AG09319 (cell line): ENCODE measurements at regions not wholly inside any gene's neighbourhood (a gene's known extent, or its start where the extent isn't known, plus 50 kb on each side); places are given as distances from the start of the nearest gene placed in this dataset.

Experiments
- DNase-seq: peaks from one replicate; pipeline ENCODE4 v3.0.0-alpha.2; 2010; ENCODE audit warnings: low read depth; ENCODE audit errors: extremely low read depth
- CTCF ChIP-seq: IDR thresholded peaks from 2 replicates; pipeline ENCODE4 v1.5.1; 2011; ENCODE audit warnings: low read depth, mild to moderate bottlenecking, inconsistent platforms, low read length, moderate library complexity

GRCh38 chr12:130081117-130081805 lies 81.0 kb upstream of the FZD10 start:
- DNase-seq, result no peak
- TF ChIP-seq CTCF, result no peak

GRCh38 chr12:130083002-130083401 lies 79.3 kb upstream of the FZD10 start:
- no peak for DNase-seq
- TF ChIP-seq CTCF, result no peak

- TF ChIP-seq CTCF, result no peak
- no peak for DNase-seq
Observed at GRCh38 chr12:130083734-130084133, 78.5 kb upstream of the FZD10 start.

GRCh38 chr12:130084359-130084758 lies 77.9 kb upstream of the FZD10 start:
- TF ChIP-seq CTCF, result no peak
- no peak for DNase-seq

GRCh38 chr12:130086248-130086647 lies 76.0 kb upstream of the FZD10 start:
- DNase-seq, result no peak
- no peak for TF ChIP-seq CTCF

GRCh38 chr12:130086797-130087196 lies 75.5 kb upstream of the FZD10 start:
- TF ChIP-seq CTCF, result no peak
- DNase-seq, result no peak

GRCh38 chr12:130087222-130087621 lies 75.0 kb upstream of the FZD10 start:
- DNase-seq, result no peak
- no peak for TF ChIP-seq CTCF
